ENCODE measurements at regions not wholly inside any gene's neighbourhood (a gene's known extent, or its start where the extent isn't known, plus 50 kb on each side); places are given as distances from the start of the nearest gene placed in this dataset.

GRCh38 chr3:26963361-26963743, 340.8 kb downstream of the LRRC3B start:
- Histone ChIP-seq H3K36me3 (replicated peaks in 1 of 2; ENCODE audit: control insufficient read depth in 1 of 2, insufficient read depth in 2 of 2, low read length in 2 of 2) (no peaks in the 10 kb centered on the region), H3K9me3 (replicated peaks in 1 of 2; ENCODE audit: control insufficient read depth in 1 of 2, insufficient read depth in 1 of 2, low read length in 2 of 2) (peaks cover 19 to 44% of the 10 kb centered on the region in 2 donors), H3K27me3 (ENCODE audit: control insufficient read depth in 2 of 2, insufficient read depth in 2 of 2, low read length in 2 of 2) (no peaks in the 10 kb centered on the region), H3K4me2 (replicated peaks; ENCODE audit: extremely low read depth, low read length, poor library complexity, severe bottlenecking) (no peak overlapping the region), H3K79me2 (ENCODE audit: insufficient read depth, low read length) (no peaks in the 10 kb centered on the region), H3K4me1 (ENCODE audit: control insufficient read depth in 1 of 2, insufficient read depth in 2 of 2, low read length in 2 of 2) (no peaks in the 10 kb centered on the region), H3K4me3 (replicated peaks in 1 of 3; ENCODE audit: low read depth in 2 of 3, low read length in 3 of 3) (no peak overlapping the region), H4K20me1 (ENCODE audit: insufficient read depth, low read length) (no peaks in the 10 kb centered on the region), H2AFZ (ENCODE audit: insufficient read depth, low read depth, low read length, poor library complexity, severe bottlenecking) (no peak overlapping the region), H3K27ac (ENCODE audit: low read depth in 1 of 2, low read length in 2 of 2) (no peak overlapping the region), H3K9ac (ENCODE audit: insufficient read depth, low read length, poor library complexity, severe bottlenecking) (no peak overlapping the region)
- H3K4me1 Mint-ChIP-seq = no peaks in the 10 kb centered on the region
- H3K4me3 Mint-ChIP-seq = no peak overlapping the region
- DNase-seq = no peak
- no peaks in the 10 kb centered on the region for H3K36me3 Mint-ChIP-seq
- no peak for TF ChIP-seq CTCF (IDR thresholded peaks at IDR 0.05)
- intact Hi-C loops (cut with micrococcal nuclease) = no loop called here
- peaks cover 4 to 29% (median 10%) of the 10 kb centered on the region in 7 donors for H3K9me3 Mint-ChIP-seq
- WGBS (ENCODE audit: insufficient coverage) = 100% methylated on average over 5 of the region's 5 CpGs
- no peak overlapping the region for H3K27ac Mint-ChIP-seq
- H3K27me3 Mint-ChIP-seq (ENCODE audit: low read depth in 3 of 3) = peaks cover 0 to 1% (median 0%) of the 10 kb centered on the region in 3 donors

GRCh38 chr3:26964313-26964712, 341.7 kb downstream of the LRRC3B start:
- Mint-ChIP-seq H3K4me1 (no peaks in the 10 kb centered on the region), H3K4me3 (no peak overlapping the region), H3K9me3 (peaks cover 4 to 25% (median 7%) of the 10 kb centered on the region in 7 donors), H3K27me3 (ENCODE audit: low read depth in 3 of 3) (peaks cover 0 to 1% (median 0%) of the 10 kb centered on the region in 3 donors), H3K27ac (no peak overlapping the region), H3K36me3 (no peaks in the 10 kb centered on the region)
- Histone ChIP-seq H3K4me1 (ENCODE audit: control insufficient read depth in 1 of 2, insufficient read depth in 2 of 2, low read length in 2 of 2) (no peaks in the 10 kb centered on the region), H3K9me3 (replicated peaks in 1 of 2; ENCODE audit: control insufficient read depth in 1 of 2, insufficient read depth in 1 of 2, low read length in 2 of 2) (peaks cover 13 to 39% of the 10 kb centered on the region in 2 donors), H3K4me3 (replicated peaks in 1 of 3; ENCODE audit: low read depth in 2 of 3, low read length in 3 of 3) (no peak overlapping the region), H3K27ac (ENCODE audit: low read depth in 1 of 2, low read length in 2 of 2) (no peak overlapping the region), H3K36me3 (replicated peaks in 1 of 2; ENCODE audit: control insufficient read depth in 1 of 2, insufficient read depth in 2 of 2, low read length in 2 of 2) (no peaks in the 10 kb centered on the region), H2AFZ (ENCODE audit: insufficient read depth, low read depth, low read length, poor library complexity, severe bottlenecking) (no peak overlapping the region), H3K9ac (ENCODE audit: insufficient read depth, low read length, poor library complexity, severe bottlenecking) (no peak overlapping the region), H4K20me1 (ENCODE audit: insufficient read depth, low read length) (no peaks in the 10 kb centered on the region), H3K27me3 (ENCODE audit: control insufficient read depth in 2 of 2, insufficient read depth in 2 of 2, low read length in 2 of 2) (no peaks in the 10 kb centered on the region), H3K4me2 (replicated peaks; ENCODE audit: extremely low read depth, low read length, poor library complexity, severe bottlenecking) (no peak overlapping the region), H3K79me2 (ENCODE audit: insufficient read depth, low read length) (no peaks in the 10 kb centered on the region)
- intact Hi-C loops (cut with micrococcal nuclease) = no loop called here
- no peak for TF ChIP-seq CTCF (IDR thresholded peaks at IDR 0.05)
- DNase-seq = no peak
